HG03097 (cell line): ENCODE measurements at regions not wholly inside any gene's neighbourhood (a gene's known extent, or its start where the extent isn't known, plus 50 kb on each side); places are given as distances from the start of the nearest gene placed in this dataset.

Source experiments
- ATAC-seq: cut with Tn5 transposase; IDR thresholded peaks from one replicate; pipeline ENCODE4 v1.9.1; 2021; ENCODE audit not compliant: unreplicated experiment, low FRiP score

GRCh38 chr15:70220490-70221096 lies 122.9 kb upstream of the TLE3 start:
- no peak for ATAC-seq

GRCh38 chr15:70219966-70220365 lies 122.2 kb upstream of the TLE3 start:
- ATAC-seq = no peak

DNA sequence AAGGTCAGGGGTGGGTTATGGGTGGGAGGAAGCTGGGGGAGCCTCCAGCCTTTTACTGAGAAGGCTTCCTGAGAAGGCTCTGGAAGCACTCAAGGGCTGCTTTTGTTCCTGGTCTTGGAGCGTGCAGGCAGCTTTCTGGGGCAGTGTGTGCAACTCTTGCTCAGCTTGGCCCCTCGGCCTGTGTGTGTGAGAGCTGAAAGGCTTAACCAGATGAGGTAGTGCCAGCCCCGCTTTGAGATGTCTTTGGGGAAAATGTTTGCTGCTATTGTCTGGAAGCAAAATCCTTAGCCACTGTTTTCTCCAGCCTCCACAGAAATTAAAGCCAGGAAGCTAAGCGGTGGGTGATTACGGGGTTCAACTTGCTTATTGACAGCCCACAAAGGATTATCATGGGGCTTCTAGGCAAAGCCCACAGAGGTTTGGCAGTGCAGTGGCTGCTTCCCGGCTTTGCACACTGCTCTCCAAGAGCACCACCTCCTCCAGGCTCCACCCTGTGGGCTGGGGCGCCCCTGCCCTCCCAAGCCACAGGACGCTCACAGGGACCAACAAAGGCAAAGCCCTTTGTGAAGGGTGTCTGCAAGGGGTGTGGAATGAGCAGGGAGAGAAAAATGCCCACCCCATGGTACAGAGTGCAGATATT lies 121.7 kb upstream of the TLE3 start:
- ATAC-seq = no peak

DNA sequence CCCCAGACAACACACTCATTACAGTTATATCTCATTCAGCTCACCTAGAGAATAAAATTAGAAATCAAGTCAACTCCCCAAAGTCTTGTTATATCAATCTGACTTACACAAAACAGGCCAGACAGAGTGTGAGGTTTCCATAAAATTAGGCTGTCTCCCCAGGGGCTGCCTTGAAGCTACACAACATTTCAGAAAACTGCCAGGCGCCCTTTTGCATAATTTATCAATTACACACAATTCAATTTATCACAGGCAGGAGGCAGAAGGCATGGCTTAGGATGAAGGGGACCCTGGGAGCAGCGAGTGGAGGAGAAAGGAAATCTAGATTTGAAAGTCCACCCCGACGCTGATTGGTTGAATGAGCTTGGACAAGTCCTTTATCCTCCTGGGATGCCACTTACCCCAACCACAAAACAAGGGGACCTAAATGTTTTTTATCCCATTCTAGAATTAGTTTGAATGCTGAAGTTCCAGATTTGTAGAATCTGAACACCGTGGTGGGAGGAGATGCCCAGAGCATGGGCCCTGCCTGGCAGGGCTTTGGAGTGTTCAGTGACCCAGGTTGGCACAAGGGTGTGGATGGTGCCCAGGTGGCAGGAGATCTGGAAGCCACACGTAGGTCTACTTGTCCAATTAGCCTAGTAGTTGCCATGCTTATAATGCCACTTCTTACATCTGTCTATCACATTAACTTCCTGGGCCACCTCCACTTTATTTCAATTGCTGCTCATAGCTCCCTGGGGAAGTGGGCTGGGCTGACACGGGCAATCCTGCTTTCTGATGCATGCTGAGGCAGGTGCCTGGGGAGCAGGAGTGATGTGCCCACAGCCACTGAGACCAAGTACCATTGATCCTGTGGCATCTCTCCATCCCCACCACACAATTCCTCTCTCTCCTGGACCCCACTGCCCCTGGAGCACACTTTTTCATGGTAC lies 119.8 kb upstream of the TLE3 start:
- no peak for ATAC-seq

DNA sequence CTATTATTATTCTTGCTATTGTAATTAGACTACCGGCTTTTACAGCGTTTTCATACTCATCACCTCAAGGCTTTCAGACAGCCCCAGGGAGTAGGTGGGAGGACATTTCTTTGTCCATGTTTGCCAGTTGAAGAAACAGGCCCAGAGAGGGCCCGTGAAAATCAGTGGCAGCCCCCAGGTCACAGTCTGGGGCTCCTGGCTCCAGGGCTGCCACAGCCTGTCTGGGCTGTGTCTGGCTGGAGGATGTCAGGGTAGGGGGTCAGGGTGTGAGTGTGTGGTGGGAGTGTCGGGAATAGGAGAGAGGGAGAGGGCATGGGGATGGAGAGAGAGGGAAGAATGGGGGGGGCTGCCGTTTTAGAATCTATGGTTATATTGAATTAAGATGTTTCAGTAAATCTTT lies 118.2 kb upstream of the TLE3 start:
- ATAC-seq = no peak

DNA sequence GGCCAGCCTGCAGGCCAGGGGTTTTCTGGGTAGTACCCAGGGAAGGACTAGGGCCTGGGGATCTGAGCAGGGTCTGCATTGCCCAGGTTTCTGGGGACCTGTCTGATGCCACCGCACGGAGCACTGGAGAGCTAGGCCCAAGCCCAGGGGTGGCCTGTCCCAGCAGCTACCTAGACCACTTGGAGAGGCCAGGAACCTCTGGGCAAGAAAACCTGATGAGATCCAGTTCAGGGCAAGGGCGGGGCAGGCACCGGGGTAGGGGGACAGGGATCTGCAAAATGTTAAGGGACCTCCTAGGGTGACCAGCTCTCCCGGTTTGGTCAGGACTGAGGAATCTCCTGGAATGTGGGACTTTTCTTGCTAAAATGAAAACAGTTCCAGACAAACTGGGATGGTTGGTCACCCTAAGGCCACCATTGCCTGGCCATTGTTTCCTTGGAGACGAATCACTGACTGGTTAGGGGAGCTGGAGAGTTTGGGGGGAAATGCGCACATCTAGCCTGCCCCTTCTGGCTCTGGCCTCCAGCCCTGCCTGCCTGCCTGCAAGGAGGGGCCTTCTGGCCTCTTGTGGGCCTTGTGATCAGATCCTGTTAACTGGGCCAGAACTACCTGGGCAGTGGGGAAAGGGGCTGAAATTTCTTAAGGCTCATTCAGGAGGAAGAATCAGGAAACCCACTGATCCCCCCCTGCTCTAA lies 117.4 kb upstream of the TLE3 start:
- ATAC-seq = no peak

- ATAC-seq = no peak
Observed at GRCh38 chr15:70214276-70214675, 116.6 kb upstream of the TLE3 start.

DNA sequence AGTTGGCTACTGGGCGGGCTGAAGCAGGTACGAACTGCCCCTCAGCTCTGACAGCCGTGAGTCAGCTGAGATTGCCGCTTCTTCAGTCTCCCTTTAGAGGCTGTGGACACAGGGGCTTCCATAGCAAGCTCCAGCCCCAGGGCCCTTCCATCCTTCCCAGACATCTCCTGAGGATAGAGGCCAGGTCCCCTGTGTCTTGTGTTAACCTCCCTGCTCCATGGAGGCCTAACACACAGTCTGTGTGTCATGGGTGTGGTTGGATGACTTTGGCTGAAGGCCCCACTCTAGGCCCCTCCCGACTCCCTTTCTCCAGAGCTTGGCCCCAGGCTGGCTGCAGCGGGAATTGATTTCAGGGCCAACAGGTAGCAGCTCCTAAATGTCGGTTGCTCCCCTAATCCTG lies 116.1 kb upstream of the TLE3 start:
- ATAC-seq = no peak

- ATAC-seq = no peak
Observed at GRCh38 chr15:70212963-70213315, 115.2 kb upstream of the TLE3 start.

DNA sequence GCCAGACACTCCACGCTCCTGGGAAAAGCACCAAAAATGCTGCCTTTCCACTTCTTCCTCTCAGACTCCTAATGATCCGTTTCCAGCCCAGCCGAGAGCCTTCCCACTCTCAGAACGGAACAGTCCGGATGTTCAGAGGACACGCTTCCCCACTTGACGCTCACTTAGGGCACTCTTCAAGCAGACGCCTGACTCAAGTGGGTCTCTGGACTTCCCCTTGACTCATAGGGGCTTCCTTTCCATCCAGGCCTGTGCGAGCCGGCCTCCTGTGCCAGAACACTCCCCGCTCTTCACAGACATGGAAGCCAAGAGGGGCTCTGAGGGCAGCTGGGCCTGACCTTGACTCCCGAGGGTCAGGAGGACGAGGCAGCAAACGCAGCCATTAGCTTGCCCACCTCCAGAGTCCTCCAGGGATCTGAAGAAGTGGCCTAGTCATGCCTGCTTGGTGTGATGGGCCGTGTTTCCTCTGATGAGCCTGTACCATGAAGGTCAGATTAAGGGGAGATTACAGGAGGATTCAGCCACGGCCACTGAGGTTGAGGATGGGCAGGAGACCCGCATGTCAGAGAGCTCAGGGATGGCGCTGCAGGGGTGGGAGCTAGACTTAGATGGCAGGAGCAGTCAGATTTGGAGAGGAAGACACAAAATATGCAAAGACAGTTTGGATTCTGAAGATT lies 114.7 kb upstream of the TLE3 start:
- no peak for ATAC-seq

DNA sequence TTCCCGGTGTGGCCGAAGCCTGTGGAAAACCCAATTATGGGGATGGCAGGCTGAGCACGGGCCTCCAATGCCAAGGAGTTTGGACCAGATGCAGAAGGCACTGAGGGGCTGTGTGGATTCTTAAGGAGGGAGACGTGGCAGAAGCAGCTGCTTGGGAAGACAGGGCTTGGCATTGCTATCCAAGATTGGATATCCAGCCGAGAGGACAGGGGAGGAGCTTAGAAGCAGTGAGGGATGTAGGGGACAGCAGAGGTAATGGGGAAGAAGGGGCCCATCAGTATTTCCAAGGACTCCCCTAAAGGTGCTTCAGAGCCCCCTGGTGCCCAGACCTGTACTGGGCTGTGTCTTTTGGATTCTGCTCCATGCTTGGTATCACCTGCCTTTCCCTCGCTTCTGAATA lies 112.8 kb upstream of the TLE3 start:
- ATAC-seq = no peak

- no peak for ATAC-seq
Observed at GRCh38 chr15:70210076-70210475, 112.4 kb upstream of the TLE3 start.

GRCh38 chr15:70209499-70209898 lies 111.8 kb upstream of the TLE3 start:
- ATAC-seq = no peak

DNA sequence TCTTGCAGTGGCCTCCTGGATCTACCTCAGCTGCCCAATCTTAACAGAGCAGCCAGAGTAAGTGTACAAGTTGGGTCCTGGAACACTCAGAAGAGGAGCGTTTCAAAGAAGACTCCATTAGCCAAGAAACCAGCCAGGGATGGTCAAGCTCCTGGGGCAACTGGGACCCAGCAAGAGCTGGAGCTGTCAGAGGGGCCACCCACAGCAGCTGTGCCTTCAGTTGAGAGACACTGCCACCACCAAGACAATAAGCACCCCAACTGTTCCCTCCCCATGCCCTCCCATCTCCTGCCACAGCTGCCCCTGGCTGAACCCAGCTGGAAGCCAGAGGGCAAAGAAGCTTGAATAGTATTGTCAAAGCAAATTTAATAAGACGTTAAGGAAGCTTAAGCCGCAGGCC lies 110.6 kb upstream of the TLE3 start:
- ATAC-seq = no peak

GRCh38 chr15:70206668-70207067 lies 109.0 kb upstream of the TLE3 start:
- no peak for ATAC-seq

DNA sequence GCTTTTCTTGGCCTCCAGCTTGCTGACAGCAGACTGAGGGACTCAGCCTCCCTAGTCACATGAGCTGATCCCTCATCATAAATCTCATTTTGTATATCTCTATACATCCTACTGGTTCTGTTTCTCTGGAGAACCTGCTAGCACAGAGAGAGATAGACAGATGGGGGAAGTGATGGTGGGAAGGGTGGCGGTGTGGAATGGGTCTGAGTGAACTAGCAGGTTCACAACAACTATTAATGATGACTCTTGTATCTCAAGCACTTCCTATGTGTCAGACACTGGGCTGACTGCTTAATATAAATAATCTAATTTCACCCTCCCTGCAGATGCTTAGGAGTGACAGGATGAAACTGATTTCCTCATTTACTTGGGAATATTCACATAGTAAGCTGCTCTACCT lies 106.9 kb upstream of the TLE3 start:
- no peak for ATAC-seq

DNA sequence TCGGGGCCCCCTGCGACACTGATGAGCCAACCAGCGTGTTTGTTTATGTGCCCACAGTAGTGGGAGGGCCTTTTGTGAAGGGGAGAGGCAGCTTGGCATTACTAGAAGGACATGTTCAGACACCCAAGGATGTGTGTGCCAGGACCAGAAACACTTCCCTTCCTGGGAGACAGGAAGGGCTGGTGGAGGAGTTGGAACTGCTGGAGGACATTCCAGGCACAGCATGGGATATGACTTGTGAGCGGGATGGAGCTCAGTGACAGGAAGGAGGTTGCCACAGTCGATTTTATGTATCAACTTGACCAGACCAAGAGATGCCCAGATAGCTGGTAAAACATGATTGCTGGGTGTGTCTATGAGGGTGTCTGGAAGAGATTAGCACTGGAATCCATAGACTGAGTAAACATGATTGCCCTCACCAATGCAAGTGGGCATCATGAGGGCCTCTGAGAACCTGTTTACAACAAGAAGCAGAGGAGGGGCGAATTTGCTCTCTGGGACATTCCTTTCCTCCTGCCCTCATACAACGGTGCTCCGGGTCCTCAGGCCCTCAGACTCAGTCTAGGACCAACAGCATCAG lies 106.4 kb upstream of the TLE3 start:
- ATAC-seq = no peak

GRCh38 chr15:70202756-70203155 lies 105.0 kb upstream of the TLE3 start:
- ATAC-seq = no peak

- no peak for ATAC-seq
Observed at GRCh38 chr15:70201425-70201775, 103.7 kb upstream of the TLE3 start.
